CD1c-positive myeloid dendritic cell (primary cell): ENCODE measurements at regions not wholly inside any gene's neighbourhood (a gene's known extent, or its start where the extent isn't known, plus 50 kb on each side); places are given as distances from the start of the nearest gene placed in this dataset.

Experiments
- DNase-seq: peaks from one replicate; pipeline ENCODE4 v3.0.0-alpha.2; 2016; ENCODE audit errors: extremely low spot score

DNA sequence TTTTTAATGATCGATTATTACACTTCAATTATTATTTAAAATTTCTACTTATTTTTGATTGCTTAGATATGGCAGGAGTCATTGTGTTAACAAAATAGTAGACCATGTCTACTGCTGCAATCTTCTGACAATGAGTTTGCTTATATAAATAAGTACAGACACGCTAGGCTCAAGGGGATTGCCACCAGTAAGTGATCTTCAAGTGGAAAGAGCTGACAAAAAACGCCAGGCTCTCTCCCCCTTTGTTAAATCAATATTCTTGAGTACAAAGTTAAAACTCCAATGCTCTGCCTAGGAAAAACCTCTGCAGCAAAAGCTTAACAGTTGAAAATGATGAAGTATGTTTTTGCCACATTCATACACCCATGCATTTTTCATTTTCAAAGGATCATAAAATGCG, 738.1 kb downstream of the HDGFL1 start:
- no peak for DNase-seq

DNA sequence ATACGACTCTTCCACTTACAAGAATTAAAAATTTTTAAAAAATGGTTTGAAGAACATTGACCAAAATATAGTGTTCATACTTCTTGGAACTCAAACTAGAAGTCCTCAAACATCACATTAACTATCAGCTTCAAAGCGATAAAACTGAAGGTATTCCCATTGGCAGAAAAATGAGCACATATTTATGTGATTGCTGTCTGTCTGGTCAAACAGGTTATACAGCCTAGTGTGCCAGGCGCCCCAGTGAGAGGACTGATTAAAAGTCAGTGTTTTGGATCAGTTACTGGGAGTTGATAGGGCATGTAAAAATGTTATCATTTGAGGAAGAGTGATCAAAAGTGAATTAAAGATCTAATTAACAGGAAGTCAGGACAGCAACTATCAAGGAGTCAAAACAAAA, 738.8 kb downstream of the HDGFL1 start:
- DNase-seq = no peak

DNA sequence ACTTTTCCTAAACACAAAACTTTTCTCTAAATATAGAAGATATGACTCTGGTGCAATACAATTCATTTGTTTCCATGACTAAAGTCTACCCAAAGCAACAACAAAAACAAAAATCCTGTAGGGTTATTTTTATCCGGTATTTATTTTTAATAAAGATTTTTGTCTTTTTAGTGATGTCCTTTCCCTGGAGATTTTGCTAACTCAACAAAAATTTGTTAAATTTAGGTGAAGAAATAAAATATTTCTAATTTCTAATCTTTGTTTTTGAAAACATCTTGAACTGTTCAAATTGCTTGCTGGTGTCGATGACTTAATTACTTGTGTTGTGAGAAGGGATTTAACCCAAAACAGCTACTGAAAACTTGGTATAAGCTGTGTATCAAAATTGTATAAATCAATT, 741.8 kb downstream of the HDGFL1 start:
- DNase-seq = no peak

DNA sequence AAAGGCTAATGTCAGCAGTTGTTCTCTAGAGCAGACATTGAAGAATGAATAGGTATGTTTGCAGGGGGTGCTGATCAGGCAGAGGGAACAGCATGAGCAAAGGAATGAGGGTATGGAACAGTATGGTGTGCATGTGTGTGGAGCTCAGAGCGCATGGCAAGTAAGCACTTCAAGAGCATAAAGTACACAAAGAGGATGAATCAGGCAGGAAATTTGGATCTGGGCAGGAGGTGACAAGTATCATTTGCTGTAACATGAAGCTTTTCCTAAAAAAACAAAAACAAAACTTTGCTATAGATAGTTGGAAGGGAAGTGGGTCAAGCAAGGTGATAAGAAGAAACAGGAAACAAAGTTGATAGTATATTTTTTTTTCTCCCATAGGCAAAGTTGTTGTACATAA, 746.8 kb downstream of the HDGFL1 start:
- no peak for DNase-seq

DNA sequence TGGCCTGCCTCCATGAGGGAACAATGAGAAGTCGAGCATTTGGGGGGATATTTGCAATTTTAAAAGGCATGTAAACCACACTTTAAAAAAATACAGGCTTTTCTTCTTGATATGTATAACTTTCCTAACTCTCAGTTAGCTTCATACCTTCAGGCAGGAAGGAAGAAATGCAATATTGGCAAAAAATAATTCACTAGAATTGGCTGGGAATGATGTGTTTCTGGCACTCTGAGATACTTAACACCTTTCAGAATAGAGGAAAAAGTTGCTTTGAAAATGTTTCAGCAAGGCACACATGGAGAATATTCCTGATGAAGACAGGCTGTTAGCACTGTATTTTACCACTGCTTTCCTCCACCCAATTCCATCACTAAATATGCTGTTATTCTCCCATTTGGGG, 747.6 kb downstream of the HDGFL1 start:
- no peak for DNase-seq

DNA sequence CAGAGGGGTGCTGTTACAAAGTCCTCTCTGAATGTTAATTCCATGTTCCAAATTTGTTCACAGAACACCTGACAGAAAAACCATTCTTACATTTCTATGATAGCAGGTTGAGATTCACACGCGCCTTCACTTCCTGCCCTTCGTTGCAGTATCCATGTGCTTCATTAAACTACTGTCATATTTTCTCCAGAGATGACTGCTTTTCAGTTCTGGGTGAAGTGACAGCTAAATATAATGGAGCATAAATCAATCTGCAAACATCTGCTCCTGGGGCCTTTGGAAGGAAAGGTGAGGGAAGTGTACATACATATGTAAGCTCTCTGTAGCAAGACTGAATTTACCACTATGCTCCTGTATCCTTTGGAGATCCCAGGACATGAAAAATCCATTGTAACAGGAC, 750.2 kb downstream of the HDGFL1 start:
- DNase-seq = no peak

DNA sequence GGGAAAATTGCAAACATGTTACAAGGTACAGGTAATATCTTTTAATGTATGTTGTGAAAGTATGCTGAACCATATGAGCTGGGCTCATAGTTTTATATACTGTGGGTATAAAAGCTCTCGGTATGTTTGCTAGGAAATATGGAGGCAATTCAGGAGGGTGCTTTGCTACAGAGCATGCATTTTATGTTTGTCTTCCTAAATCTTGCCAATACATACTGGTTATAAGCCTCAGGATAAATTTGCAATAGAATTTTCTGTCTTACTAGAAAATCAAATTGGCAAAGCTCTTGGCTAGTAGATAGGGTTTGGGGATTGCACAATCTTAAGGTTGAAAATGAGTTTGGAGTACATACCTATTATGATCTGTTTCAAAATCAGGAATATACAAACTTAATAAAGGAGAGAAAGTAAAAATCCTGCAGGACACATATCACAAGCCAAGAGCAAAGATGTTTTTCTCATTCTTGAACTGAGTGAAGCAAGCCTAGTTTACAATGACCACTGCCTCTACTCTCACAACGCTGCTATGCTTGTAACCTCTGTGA, 751.2 kb downstream of the HDGFL1 start:
- no peak for DNase-seq

DNA sequence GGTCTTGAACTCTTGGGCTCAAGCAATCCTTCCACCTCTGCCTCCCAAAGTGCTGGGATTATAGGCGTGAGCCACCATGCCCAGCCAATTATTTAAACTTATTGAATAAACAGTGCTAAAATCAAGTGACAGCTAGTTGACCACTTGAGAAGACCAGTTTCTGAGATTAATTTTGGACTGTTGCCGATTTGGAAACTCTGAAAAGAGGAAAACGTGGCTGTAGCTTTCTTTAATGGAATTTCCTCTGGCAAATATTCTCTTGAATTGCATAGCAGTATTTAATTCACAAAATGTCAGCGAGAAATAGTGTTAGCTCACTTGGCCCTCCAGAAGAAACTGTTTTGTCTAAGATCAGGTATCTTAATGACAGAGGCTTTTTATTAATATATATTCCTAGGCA, 754.5 kb downstream of the HDGFL1 start:
- DNase-seq = no peak

DNA sequence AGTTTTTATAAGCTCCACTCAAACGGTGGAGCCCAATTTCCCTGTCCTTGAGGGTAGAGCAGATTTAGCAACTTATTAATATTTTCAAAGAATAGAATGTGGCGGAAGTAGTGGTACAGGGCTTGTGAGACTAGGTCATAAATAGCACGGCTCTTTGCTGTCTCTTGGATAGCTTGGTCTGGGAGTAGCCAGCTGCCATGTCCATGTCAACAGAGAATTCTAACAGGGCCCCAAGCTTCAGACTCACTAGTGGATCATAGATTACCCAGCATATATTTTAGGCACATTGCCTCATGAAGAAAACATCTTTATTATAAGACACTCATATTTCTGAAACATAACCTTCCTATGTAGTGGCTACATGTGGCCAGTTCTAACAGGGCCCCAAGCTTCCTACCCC, 755.7 kb downstream of the HDGFL1 start:
- no peak for DNase-seq

DNA sequence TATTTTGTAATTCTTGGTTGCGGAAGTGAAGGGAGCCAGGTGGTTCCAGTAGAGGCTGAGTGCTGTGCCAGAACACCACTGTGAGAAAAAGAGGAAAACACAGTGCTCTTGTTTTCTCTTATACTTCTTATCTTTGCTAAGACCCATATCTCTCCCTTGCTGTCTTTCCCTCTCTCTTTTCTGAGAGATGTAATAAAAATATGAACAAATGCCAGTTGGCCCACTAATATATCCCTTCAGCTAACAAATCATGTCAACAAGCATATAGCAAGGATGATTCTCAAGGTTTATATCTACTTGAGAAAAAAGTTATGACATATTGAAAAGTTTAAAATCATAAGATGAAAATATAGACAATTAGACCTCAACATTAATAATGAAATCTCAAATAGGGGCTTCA, 758.3 kb downstream of the HDGFL1 start:
- DNase-seq = no peak

DNA sequence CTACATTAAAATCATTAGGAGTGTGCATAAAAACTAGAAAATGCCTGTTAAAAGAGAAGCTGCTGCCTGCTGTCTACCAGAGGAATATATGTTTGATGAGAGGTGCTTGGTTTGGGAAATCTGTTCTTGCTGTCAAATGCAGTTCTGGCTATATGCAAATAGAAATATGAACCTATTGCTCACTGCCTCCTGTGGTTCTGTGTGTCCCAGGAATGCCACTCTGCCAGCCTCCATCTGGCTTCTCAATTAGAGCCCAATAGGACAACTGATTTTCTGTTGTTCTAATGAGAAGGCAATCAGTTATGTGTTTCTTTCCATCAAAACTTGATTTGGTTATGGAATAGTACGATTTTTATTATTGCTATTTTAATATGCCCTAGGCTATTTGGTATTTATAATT, 759.7 kb downstream of the HDGFL1 start:
- DNase-seq = no peak

DNA sequence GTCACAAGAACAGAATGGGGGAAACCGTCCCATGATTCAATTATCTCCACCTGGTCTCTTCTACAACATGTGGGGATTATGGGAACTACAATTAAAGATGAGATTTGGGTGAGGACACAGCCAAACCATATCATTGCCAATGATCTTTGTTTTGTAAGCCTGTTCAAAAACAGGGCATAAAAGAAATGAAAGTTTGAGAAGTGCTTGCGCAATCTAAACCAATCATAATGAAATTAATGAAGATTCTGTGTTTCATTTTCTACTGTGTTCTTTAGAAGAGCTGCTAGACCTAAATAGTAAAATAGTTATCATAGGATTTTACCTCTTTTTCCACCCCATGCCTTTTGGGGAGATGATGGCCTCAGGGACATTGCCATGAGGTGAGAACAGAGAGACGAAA, 761.3 kb downstream of the HDGFL1 start:
- DNase-seq = no peak

DNA sequence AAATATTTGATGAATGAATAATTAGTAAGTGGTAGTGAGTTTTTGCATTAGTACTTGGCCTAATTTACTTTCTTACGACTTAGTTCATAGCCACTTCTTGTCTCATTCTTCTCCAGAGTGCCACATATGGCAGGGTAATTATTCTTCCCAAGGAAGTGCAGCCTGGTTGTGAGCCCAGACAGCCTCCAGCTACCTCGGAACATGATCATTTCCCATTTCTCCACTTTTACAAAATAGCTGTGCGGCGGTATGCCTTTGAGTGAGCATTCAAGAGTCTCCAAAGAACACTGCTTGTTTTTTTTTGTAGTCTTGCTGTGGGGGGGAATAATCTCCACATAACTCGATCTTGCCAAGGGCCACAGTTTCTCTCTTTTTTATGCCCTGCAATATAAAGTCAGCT, 765.0 kb downstream of the HDGFL1 start:
- no peak for DNase-seq

DNA sequence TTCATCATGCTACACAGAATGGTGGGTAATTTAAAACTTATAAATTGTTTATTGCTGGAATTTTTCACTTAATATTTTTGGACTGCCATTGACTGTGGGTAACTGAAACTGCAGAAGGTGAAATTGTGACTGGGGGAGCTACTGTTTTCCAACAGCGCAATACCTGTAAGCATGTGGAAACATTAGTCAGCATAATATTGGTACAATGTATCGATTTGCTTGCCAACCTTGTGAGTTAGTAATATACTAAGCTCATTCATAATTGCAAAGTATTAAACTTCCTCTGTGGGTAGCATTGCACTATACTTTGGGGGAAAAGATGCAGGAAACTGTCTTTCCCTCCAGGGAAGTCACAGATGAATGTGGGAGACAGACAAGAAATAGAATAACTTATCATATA, 766.5 kb downstream of the HDGFL1 start:
- DNase-seq = no peak

DNA sequence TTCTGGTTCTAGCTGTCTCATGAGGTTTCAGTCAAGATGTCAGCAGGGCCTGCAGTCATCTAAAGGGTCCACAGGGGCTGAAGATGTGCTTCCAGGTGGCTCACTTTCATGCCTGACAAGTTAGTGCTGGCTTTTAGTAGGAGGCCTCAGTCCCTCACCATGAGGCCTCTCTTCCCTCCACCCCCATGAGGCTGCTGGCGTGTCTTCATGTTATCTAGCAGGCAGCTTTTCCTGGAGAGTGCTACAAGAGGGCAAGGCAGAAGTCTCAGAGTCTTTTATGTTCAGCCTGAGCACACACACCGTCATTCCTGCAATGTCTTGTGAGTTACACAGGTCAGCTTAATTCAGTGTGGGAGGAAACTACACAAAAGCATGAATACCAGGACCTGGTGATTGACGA, 769.9 kb downstream of the HDGFL1 start:
- DNase-seq = no peak

DNA sequence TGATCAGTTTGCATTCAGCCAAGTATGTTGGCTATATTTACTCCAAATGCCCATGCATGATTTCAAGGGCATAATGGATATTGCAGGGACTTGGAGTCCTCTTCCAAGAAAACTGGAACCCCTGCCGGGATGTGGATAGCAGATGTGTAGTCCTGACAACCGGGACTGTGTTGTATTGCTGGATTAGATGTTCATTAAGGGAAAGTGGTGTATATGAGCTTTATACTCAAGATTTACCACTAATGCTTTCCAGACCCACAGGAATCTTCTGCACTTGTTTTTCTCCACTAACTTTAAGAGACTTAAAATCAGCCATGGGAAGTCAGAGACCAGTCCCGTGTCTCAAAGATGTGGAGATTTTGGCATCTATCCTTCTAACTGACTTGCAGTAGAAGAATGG, 770.9 kb downstream of the HDGFL1 start:
- no peak for DNase-seq

DNA sequence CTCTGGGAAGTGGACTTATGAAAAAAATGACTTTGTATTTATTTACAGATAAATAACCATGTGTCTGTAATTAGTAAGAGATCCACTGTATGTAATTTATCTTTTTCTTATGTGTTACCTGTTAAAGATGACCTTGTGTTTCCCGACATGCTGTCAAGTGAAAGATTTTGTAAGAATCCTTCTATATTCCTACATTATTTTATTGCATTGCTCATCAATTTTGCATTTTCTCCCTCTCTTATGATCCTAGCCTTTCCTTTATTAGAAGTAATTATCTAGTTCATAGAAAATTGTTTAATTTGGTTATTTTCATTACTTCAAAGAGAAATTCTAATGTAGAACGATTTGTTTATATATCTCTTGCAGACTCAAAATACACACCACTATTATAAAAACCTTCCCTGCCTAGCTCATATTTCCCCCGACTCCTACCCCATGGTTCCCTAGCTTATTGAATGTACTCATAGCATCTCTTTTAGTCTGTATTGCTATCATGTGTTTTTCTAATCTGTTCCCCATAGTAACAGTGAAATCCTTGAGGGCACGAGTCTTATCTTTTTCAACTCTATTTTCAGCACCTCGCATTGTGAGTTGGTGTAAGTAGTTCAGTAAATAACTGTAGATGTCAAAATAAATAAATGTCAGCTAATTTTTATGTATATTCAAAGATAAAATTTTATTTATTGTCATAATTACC, 774.4 kb downstream of the HDGFL1 start:
- no peak for DNase-seq

DNA sequence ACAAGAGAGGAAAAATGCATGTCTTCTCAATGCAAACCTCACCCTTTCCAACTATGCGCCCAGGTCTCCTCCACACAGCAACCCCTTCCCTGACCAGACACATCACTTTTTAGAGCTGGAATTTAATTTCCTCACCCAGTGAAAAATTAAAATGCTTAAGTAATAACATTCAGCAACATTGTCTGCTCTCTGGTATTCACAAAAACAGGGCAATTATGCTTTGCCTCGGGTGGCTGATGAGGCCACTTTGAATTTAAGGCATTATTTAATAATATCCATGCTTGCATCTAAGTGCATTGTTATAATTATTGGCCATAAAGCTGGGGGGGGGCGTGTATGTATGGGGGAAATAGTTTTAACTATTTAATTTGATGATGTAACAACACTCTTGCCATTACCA, 777.8 kb upstream of the NRSN1 start:
- DNase-seq = no peak

DNA sequence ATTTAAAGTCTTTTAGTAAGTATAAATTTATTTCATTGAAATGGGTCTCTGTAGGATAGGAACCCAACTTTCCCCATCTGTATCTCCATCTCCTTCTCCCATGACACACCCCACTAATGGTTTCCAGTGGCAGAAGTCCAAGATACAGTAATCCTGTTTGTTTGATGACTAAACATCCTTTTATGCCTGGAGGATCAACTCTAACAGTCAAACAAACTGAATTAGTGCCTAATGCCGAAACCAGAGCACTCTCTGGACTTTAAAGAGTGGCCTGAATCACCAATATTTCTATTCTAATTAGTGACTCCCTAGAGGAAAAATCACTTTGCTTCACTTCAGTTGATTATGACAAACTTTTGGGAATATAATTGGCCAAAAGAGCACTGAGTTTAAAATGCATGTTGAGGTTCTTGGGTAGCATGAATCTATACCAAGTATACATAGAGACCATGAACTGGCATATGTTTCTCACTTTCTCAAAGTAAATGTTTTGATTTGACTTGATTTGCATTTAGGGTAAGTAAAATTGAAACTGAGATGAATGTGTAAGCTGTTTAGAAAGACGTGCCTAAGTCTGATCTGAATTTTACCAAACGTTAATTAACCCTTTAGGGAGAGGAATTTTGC, 776.4 kb upstream of the NRSN1 start:
- no peak for DNase-seq

DNA sequence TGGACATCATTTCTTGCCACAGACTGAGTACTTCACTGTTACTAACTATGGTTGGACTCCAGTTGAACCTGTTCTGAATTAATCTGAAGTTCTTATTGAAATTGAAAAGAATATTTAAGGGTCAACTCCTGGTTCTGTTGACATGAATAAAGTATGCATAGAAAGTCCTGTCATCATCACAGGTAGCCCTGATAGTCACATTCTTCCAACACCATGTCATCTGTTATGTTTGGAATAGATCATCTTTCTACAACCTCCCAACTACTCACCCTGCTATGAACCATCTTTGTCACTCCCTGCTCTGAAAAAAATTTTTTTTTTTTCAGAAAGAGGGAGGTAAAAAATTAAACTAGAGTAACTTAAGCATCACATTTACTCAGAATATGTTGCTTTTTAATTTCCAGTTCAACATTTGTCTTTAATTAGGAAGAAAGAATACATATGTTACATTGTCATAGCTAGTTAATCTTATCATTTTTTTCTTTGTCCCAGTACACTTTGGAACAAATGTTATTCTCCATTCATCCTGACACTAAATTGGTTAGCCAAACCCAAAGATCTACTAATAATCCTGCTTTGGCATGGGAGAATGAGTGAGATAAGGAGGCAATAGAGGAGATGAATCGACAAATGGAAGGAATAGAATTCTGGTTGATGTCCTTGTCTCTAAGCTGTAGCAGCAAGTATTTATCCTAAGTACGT, 775.1 kb upstream of the NRSN1 start:
- DNase-seq = no peak

DNA sequence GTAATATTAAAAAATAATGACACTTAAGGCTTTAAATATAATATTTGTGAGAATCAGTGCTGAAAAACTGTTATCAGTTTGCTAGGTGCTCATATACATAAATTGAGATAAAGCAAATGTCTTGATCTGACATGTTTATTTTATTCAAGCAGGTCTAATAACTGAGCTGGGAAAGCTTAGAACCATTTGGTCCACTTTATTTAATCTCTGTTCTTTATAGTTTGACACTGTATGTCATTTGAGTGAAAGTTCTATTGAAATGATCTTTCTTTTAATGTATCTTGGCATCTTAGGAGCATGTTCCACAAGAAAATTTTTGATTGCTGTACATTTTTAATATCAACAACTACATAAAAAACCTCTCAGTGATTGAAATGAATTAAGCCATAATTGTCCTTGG, 772.0 kb upstream of the NRSN1 start:
- no peak for DNase-seq

DNA sequence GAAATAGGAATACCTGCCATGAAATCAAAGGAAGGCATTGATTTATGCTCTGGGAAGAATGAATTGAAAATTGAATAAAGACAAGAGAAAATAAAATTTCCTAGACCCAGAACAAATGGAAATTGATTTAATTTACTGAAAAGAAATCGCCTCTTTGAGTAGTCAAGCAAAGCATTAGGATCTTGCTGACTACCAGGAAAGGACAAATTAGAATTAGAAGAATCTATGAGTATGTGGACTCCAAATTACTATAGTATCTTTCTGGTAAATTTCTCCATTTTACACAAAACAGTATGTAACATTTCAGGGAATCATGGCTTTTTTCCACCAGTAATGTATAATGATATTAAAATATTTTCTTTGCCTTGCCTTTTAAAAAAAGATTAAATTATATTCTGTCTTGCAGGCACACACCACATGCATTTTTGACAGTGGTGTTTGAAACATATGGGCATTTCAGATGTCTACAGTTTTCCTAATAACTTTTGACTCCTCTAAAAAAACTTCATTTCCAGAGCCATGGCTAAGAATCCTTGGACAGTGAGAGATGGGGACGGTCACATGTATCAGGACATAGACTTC, 768.7 kb upstream of the NRSN1 start:
- no peak for DNase-seq

DNA sequence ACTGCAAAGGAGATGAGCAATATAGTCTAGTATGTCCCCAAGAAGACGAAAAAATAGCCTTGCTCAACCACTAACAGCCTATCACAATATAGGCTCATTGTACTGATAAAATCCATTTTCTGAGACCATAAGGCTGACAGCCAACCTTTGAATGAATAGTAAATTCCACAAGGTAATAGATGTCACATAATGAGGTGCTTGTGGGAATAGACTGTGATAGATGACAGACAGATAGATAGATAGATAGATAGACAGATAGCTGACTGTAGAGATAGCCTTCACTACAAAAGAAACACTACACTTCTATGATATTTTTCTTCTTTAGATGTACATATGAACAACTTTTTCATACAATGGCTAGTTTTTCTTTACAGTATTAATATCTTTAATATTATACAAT, 760.3 kb upstream of the NRSN1 start:
- DNase-seq = no peak
